GM12878 (cell line): ENCODE measurements at regions not wholly inside any gene's neighbourhood (a gene's known extent, or its start where the extent isn't known, plus 50 kb on each side); places are given as distances from the start of the nearest gene placed in this dataset.

Source experiments
- ATAC-seq: fragments of 200-7000 bp; cut with Tn5 transposase; 3 replicates; pipeline ENCODE4 v1.9.1; 2020; ENCODE audit warnings: mild to moderate bottlenecking, moderate library complexity
- BruUV-seq: library from RNA; stranded (reverse); fragments of 400-500 nt; replicated peaks from 2 replicates; lab custom pipeline; 2021; lab: Mats Ljungman, UMichigan
- CTCF ChIA-PET: fragments of 300-600 bp; sonication (Branson Sonifier 250); formaldehyde crosslinking; extraction: SDS; loops from one replicate; lab custom pipeline; 2021; ENCODE audit warnings: inconsistent platforms; lab: Yijun Ruan, JAX
- POLR2A ChIA-PET: fragments of 350-600 bp; formaldehyde crosslinking; extraction: SDS; loops from one replicate; lab custom pipeline; 2021; ENCODE audit warnings: inconsistent platforms; lab: Charles Lee
- RAD21 ChIA-PET: fragments of 300-600 bp; sonication (Branson Sonifier 250); formaldehyde crosslinking; loops from one replicate; lab custom pipeline; 2023; ENCODE audit warnings: antibody characterized with exemption; ENCODE audit not compliant: unreplicated experiment; lab: Charles Lee
- SMC1A ChIA-PET: fragments of 300-600 bp; sonication (Branson Sonifier 250); formaldehyde crosslinking; loops from one replicate; lab custom pipeline; 2023; ENCODE audit not compliant: unreplicated experiment, uncharacterized antibody; lab: Charles Lee
- DNase-seq: peaks from one replicate; pipeline ENCODE4 v3.0.0-alpha.2; 2011; ENCODE audit warnings: low read depth, low spot score
- FAIRE-seq: peaks from 3 replicates; lab custom pipeline; 2011; peaks lifted over from hg19 to GRCh38; lab: Jason Lieb, UNC
- H2AFZ ChIP-seq: 2 replicates; pipeline ENCODE4 v1.6.0; 2011; ENCODE audit warnings: low read depth, low read length, control low read depth; ENCODE audit not compliant: control insufficient read depth
- H3K27ac ChIP-seq: 2 replicates; pipeline ENCODE4 v1.5.1; 2011; ENCODE audit warnings: control low read depth; ENCODE audit not compliant: control insufficient read depth, insufficient read depth
- H3K27me3 ChIP-seq, 2 experiments: replicated peaks in 1 of 2; 2 replicates each; pipeline versions ENCODE4 v1.6.0 to v1.6.1; 2011; ENCODE audit warnings: low read length in 1 of 2; ENCODE audit not compliant: control insufficient read depth in 2 of 2, insufficient read depth in 2 of 2
- H3K36me3 ChIP-seq, 2 experiments: 2 replicates each; pipeline ENCODE4 v1.5.1; 2011; ENCODE audit warnings: low read length in 1 of 2; ENCODE audit not compliant: control insufficient read depth in 2 of 2, insufficient read depth in 2 of 2
- H3K4me1 ChIP-seq: 2 replicates; pipeline ENCODE4 v1.6.1; 2011; ENCODE audit warnings: mild to moderate bottlenecking, low read length, moderate library complexity, mixed read lengths; ENCODE audit not compliant: control insufficient read depth, insufficient read depth
- H3K4me2 ChIP-seq: 2 replicates; pipeline ENCODE4 v1.6.0; 2011; ENCODE audit warnings: control low read depth; ENCODE audit not compliant: control insufficient read depth, insufficient read depth
- H3K4me3 ChIP-seq: fragments of 200-600 bp; sonication (generic); 2 replicates; pipeline ENCODE4 v1.5.1; 2016
- H3K79me2 ChIP-seq: 2 replicates; pipeline ENCODE4 v1.6.0; 2011; ENCODE audit warnings: low read length; ENCODE audit not compliant: control insufficient read depth, insufficient read depth
- H3K9ac ChIP-seq: 2 replicates; pipeline ENCODE4 v1.8.0; 2011; ENCODE audit warnings: low read length, control low read depth, mixed read lengths; ENCODE audit not compliant: control insufficient read depth, insufficient read depth
- H3K9me3 ChIP-seq: replicated peaks from 3 replicates; pipeline ENCODE4 v1.5.1; 2011; ENCODE audit warnings: mild to moderate bottlenecking, low read length; ENCODE audit not compliant: control insufficient read depth, insufficient read depth
- H4K20me1 ChIP-seq: 2 replicates; pipeline ENCODE4 v1.6.0; 2011; ENCODE audit not compliant: control insufficient read depth, insufficient read depth
- BACH1 ChIP-seq: fragments of 450-650 bp; IDR thresholded peaks from 2 replicates; pipeline ENCODE4 v1.6.1; 2017; ENCODE audit warnings: mild to moderate bottlenecking, borderline replicate concordance
- BMI1 ChIP-seq: fragments of 450-650 bp; IDR thresholded peaks from 2 replicates; pipeline ENCODE4 v1.6.1; 2016; ENCODE audit warnings: mild to moderate bottlenecking, moderate library complexity, borderline replicate concordance
- CTCF ChIP-seq, 3 experiments: IDR thresholded peaks in 2 of 3; conservative IDR thresholded peaks in 1 of 3; 2 replicates each; pipeline ENCODE4 v1.5.1; 2011; ENCODE audit warnings: low read depth in 3 of 3, low read length in 3 of 3, mild to moderate bottlenecking in 3 of 3, control low read depth in 2 of 3, moderate library complexity in 2 of 3, inconsistent platforms in 1 of 3, mixed read lengths in 1 of 3; ENCODE audit not compliant: control insufficient read depth in 2 of 3, insufficient read depth in 1 of 3; ENCODE audit errors: extremely low read depth in 1 of 3
- EP300 ChIP-seq, 2 experiments: fragments of 150-350 bp in 1 of 2; IDR thresholded peaks; 2 replicates each; pipeline ENCODE4 v1.6.1; 2011 to 2012; ENCODE audit warnings: low read depth in 2 of 2, low read length in 2 of 2, borderline replicate concordance in 1 of 2, improper control_type of control experiment in 1 of 2, inconsistent platforms in 1 of 2; ENCODE audit not compliant: control insufficient read depth in 1 of 2
- GATAD2B ChIP-seq: fragments of 450-650 bp; conservative IDR thresholded peaks from 2 replicates; pipeline ENCODE4 v1.6.1; 2017; ENCODE audit warnings: low read depth, mild to moderate bottlenecking, moderate library complexity
- HCFC1 ChIP-seq: fragments of 150-350 bp; IDR thresholded peaks from 2 replicates; pipeline ENCODE4 v1.6.1; 2014; ENCODE audit warnings: low read length
- HDAC2 ChIP-seq: fragments of 200-600 bp; sonication (generic); IDR thresholded peaks from 2 replicates; pipeline ENCODE4 v1.6.1; 2017
- HSF1 ChIP-seq: fragments of 150-350 bp; IDR thresholded peaks from 2 replicates; pipeline ENCODE4 v1.6.1; 2014; ENCODE audit warnings: mild to moderate bottlenecking, low read depth, low read length
- LARP7 ChIP-seq: fragments of 450-650 bp; IDR thresholded peaks from 2 replicates; pipeline ENCODE4 v1.6.1; 2017; ENCODE audit warnings: mild to moderate bottlenecking
- NFXL1 ChIP-seq: fragments of 450-650 bp; IDR thresholded peaks from 2 replicates; pipeline ENCODE4 v1.6.1; 2017; ENCODE audit warnings: antibody characterized with exemption, mild to moderate bottlenecking, borderline replicate concordance
- PAX5 ChIP-seq: IDR thresholded peaks from 2 replicates; pipeline ENCODE4 v1.6.1; 2011; ENCODE audit warnings: low read depth, low read length, borderline replicate concordance
- POLR2AphosphoS5 ChIP-seq: IDR thresholded peaks from 2 replicates; pipeline ENCODE4 v1.6.1; 2011; ENCODE audit warnings: mild to moderate bottlenecking, low read length, inconsistent platforms
- RELB ChIP-seq: fragments of 450-650 bp; IDR thresholded peaks from 2 replicates; pipeline ENCODE4 v1.6.1; 2017; ENCODE audit warnings: low read depth, mild to moderate bottlenecking, moderate library complexity
- USF1 ChIP-seq: IDR thresholded peaks from 2 replicates; pipeline ENCODE4 v1.6.1; 2011; ENCODE audit warnings: borderline replicate concordance, low read depth, mild to moderate bottlenecking, moderate library complexity, mixed read lengths, low read length; ENCODE audit not compliant: insufficient read depth; ENCODE audit errors: extremely low read length
- YBX1 ChIP-seq: fragments of 450-650 bp; IDR thresholded peaks from 2 replicates; pipeline ENCODE4 v1.6.1; 2016; ENCODE audit warnings: antibody characterized with exemption
- ZNF274 ChIP-seq: IDR thresholded peaks from one replicate; pipeline ENCODE4 v1.8.0; 2011; ENCODE audit not compliant: insufficient read length, insufficient read depth
- ZNF384 ChIP-seq: IDR thresholded peaks from 2 replicates; pipeline ENCODE4 v1.6.1; 2012; ENCODE audit warnings: low read depth, mild to moderate bottlenecking, low read length, improper control_type of control experiment, borderline replicate concordance
- WGBS: methylation state at CpG from one replicate; pipeline ENCODE4 v1.1.6; 2016; ENCODE audit warnings: low lambda C conversion rate; ENCODE audit not compliant: insufficient replicate concordance, insufficient coverage; ENCODE audit errors: missing lambda C conversion rate; 5-methylcytosine and 5-hydroxymethylcytosine counted together
- in situ Hi-C: fragments of 300-500 bp; cut with MboI; formaldehyde crosslinking; loops from 9 replicates; pipeline ENCODE4 v1.14.3; 2018; ENCODE audit warnings: mixed read lengths
- intact Hi-C: fragments of 100-400 bp; cut with micrococcal nuclease; formaldehyde crosslinking; loops from one replicate; pipeline ENCODE4 v1.14.2; 2022; ENCODE audit not compliant: unreplicated experiment

- no peak overlapping the region for H3K4me2 ChIP-seq
- TF ChIP-seq HCFC1 (no peak), LARP7 (no peak), BACH1 (no peak), GATAD2B (no peak), NFXL1 (no peak), POLR2AphosphoS5 (no peak), RELB (no peak), ZNF384 (no peak), PAX5 (no peak), CTCF (IDR thresholded peaks at IDR 0.05 in 2 of 3, conservative IDR thresholded peaks at IDR 0.05 in 1 of 3; ENCODE audit: control insufficient read depth in 2 of 3, extremely low read depth in 1 of 3, insufficient read depth in 1 of 3, low read depth in 3 of 3, low read length in 3 of 3) (no peak), USF1 (no peak), BMI1 (no peak), EP300 (IDR thresholded peaks at IDR 0.05; ENCODE audit: borderline replicate concordance in 1 of 2, control insufficient read depth in 1 of 2, low read depth in 2 of 2, low read length in 2 of 2) (no peak), ZNF274 (no peak), HDAC2 (no peak), YBX1 (no peak), HSF1 (no peak)
- TF ChIP-seq, all 136 proteins: peak for 0
- no peak for ATAC-seq
- Histone ChIP-seq H4K20me1 (no peaks in the 10 kb centered on the region), H3K79me2 (no peaks in the 10 kb centered on the region), H3K27me3 (no peaks in the 10 kb centered on the region), H3K27ac (no peak overlapping the region), H3K4me1 (no peaks in the 10 kb centered on the region), H3K9ac (no peak overlapping the region), H2AFZ (no peak overlapping the region), H3K4me3 (no peak overlapping the region), H3K36me3 (no peaks in the 10 kb centered on the region), H3K9me3 (no peaks in the 10 kb centered on the region)
- RAD21 ChIA-PET, result no interaction called here
- in situ Hi-C loops, result no loop called here
- FAIRE-seq, result no peak
- BruUV-seq, result no TSS peak
- CTCF ChIA-PET, result interaction anchor here (3.0 kb wide), 1 partner anchor 15 kb away, joined by 12 read pairs; no protein-coding TSS in a partner anchor
- WGBS, result 36% methylated on average over 4 of the region's 4 CpGs
- intact Hi-C loops, result loop anchor here (10.0 kb wide), 1 partner anchor 147 kb away; no protein-coding TSS in a partner anchor
- POLR2A ChIA-PET, result no interaction called here
- SMC1A ChIA-PET, result interaction anchor here (0.6 kb wide), 1 partner anchor 1172 kb away, joined by 3 read pairs; no protein-coding TSS in a partner anchor
- no peak for DNase-seq
Observed at GRCh38 chr9:73038089-73038509, 85.2 kb upstream of the ALDH1A1 start.
